Trophoblast cell (in vitro differentiated cells and primary cell): ENCODE measurements at regions not wholly inside any gene's neighbourhood (a gene's known extent, or its start where the extent isn't known, plus 50 kb on each side); places are given as distances from the start of the nearest gene placed in this dataset.

Experiments used
- DNase-seq, 2 donors: peaks; one replicate each; pipeline ENCODE4 v3.0.0-alpha.2; 2016
- H2AFZ ChIP-seq: 2 replicates; pipeline ENCODE4 v1.6.1; 2013; ENCODE audit warnings: low read length, moderate library complexity, mild to moderate bottlenecking; ENCODE audit not compliant: insufficient read depth, poor library complexity
- H2AK5ac ChIP-seq: 2 replicates; pipeline ENCODE4 v1.6.1; 2013; ENCODE audit warnings: mild to moderate bottlenecking, low read length
- H2BK120ac ChIP-seq: 2 replicates; pipeline ENCODE4 v1.6.1; 2013; ENCODE audit warnings: low read length, mild to moderate bottlenecking, moderate library complexity; ENCODE audit not compliant: insufficient read depth, poor library complexity
- H2BK12ac ChIP-seq: 2 replicates; pipeline ENCODE4 v1.6.1; 2013; ENCODE audit warnings: mild to moderate bottlenecking, low read length, moderate library complexity
- H2BK5ac ChIP-seq: 2 replicates; pipeline ENCODE4 v1.6.1; 2013; ENCODE audit warnings: low read length, low read depth, moderate library complexity, mild to moderate bottlenecking; ENCODE audit not compliant: poor library complexity
- H3K14ac ChIP-seq: 2 replicates; pipeline ENCODE4 v1.6.1; 2013; ENCODE audit warnings: mild to moderate bottlenecking, low read length
- H3K18ac ChIP-seq: 2 replicates; pipeline ENCODE4 v1.6.1; 2013; ENCODE audit warnings: mild to moderate bottlenecking, low read length
- H3K23ac ChIP-seq: 2 replicates; pipeline ENCODE4 v1.6.1; 2013; ENCODE audit warnings: low read length
- H3K27ac ChIP-seq: 2 replicates; pipeline ENCODE4 v1.5.1; 2013; ENCODE audit warnings: low read depth, mild to moderate bottlenecking, inconsistent platforms, low read length, moderate library complexity
- H3K27me3 ChIP-seq: 2 replicates; pipeline ENCODE4 v1.6.1; 2013; ENCODE audit warnings: inconsistent platforms, mild to moderate bottlenecking, low read length, moderate library complexity; ENCODE audit not compliant: insufficient read depth
- H3K36me3 ChIP-seq, 2 experiments: 1 replicate in 1 of 2; 2 replicates in 1 of 2; pipeline ENCODE4 v1.6.1; 2013; ENCODE audit warnings: low read length in 2 of 2, mild to moderate bottlenecking in 2 of 2, moderate library complexity in 1 of 2; ENCODE audit not compliant: insufficient read depth in 2 of 2, control insufficient read depth in 1 of 2
- H3K4ac ChIP-seq: 2 replicates; pipeline ENCODE4 v1.6.1; 2013; ENCODE audit warnings: low read depth, mild to moderate bottlenecking, low read length, moderate library complexity
- H3K4me1 ChIP-seq, 2 experiments: 1 replicate in 1 of 2; 2 replicates in 1 of 2; pipeline ENCODE4 v1.6.1; 2013; ENCODE audit warnings: low read length in 2 of 2, mild to moderate bottlenecking in 2 of 2, moderate library complexity in 1 of 2; ENCODE audit not compliant: insufficient read depth in 2 of 2, control insufficient read depth in 1 of 2
- H3K4me2 ChIP-seq: 2 replicates; pipeline ENCODE4 v1.6.1; 2013; ENCODE audit warnings: inconsistent platforms, mild to moderate bottlenecking, low read length, moderate library complexity
- H3K4me3 ChIP-seq: 2 replicates; pipeline ENCODE4 v1.5.1; 2013; ENCODE audit warnings: mild to moderate bottlenecking, low read depth, low read length, inconsistent platforms
- H3K79me1 ChIP-seq: one replicate; pipeline ENCODE4 v1.6.1; 2013; ENCODE audit warnings: low read length
- H3K79me2 ChIP-seq: 2 replicates; pipeline ENCODE4 v1.6.1; 2013; ENCODE audit warnings: low read length, mild to moderate bottlenecking; ENCODE audit not compliant: control insufficient read depth, insufficient read depth, poor library complexity
- H3K9ac ChIP-seq: 2 replicates; pipeline ENCODE4 v1.6.1; 2013; ENCODE audit warnings: mild to moderate bottlenecking, low read length
- H3K9me3 ChIP-seq: 2 replicates; pipeline ENCODE4 v1.6.1; 2013; ENCODE audit warnings: low read depth, mild to moderate bottlenecking, control low read depth, inconsistent platforms, low read length; ENCODE audit not compliant: insufficient read depth
- H4K12ac ChIP-seq: 2 replicates; pipeline ENCODE4 v1.6.1; 2013; ENCODE audit warnings: low read depth, mild to moderate bottlenecking, low read length, moderate library complexity
- H4K8ac ChIP-seq: 2 replicates; pipeline ENCODE4 v1.6.1; 2013; ENCODE audit warnings: low read depth, mild to moderate bottlenecking, low read length, moderate library complexity
- H4K91ac ChIP-seq: one replicate; pipeline ENCODE4 v1.6.1; 2013; ENCODE audit warnings: low read depth, mild to moderate bottlenecking, low read length, moderate library complexity
- WGBS: extraction: QIAGEN DNeasy Blood & Tissue Kit; methylation state at CpG from one replicate; pipeline ENCODE4 v1.1.7; 2013; ENCODE audit warnings: missing lambda C conversion rate; ENCODE audit not compliant: insufficient read length, insufficient coverage; ENCODE audit errors: extremely low coverage; 5-methylcytosine and 5-hydroxymethylcytosine counted together

DNA sequence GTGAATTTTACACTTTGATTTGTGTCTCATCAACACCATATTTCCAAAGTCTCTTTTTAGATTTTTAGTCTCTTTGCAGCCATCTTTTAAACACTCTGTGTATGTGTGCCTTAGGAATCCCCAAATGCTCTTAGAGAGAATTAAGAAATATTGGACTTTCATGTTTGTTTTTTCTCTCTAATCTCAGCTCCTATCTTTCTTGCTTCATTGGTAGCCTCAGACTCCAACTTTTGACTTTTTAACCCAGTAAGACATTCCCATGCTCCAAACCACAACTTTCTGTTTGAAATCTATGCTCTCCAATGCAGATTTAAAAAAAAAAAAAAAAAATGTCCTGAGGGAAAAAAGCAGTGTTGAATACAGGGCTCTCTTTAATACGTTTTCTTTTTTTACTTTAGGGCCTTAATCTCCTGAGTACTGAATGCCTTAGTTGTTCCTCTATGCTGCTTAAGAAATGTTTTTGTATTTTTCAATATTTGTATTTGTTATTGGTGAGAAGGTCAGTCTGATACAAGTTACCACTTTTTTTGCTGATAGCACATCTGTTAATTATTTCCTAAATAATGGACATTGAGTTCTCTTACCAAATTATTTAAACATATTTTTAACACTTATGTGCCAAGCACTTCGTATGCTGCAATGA, 489.9 kb downstream of the NXPH1 start:
- H3K4ac ChIP-seq = no peak overlapping the region
- H4K8ac ChIP-seq = no peak overlapping the region
- no peak overlapping the region for H2BK120ac ChIP-seq
- H3K23ac ChIP-seq = no peak overlapping the region
- no peak overlapping the region for H2BK5ac ChIP-seq
- H3K9ac ChIP-seq = no peak overlapping the region
- no peak overlapping the region for H3K27ac ChIP-seq
- H3K27me3 ChIP-seq = no peaks in the 10 kb centered on the region
- no peaks in the 10 kb centered on the region for H3K79me2 ChIP-seq
- no peak overlapping the region for H3K4me3 ChIP-seq
- H3K18ac ChIP-seq = no peak overlapping the region
- H3K9me3 ChIP-seq = no peaks in the 10 kb centered on the region
- H4K12ac ChIP-seq = no peak overlapping the region
- H2AK5ac ChIP-seq = no peak overlapping the region
- H3K4me2 ChIP-seq = no peak overlapping the region
- no CpG with 5 or more reads among the region's 2 CpGs for WGBS
- no peak overlapping the region for H2AFZ ChIP-seq
- no peak overlapping the region for H4K91ac ChIP-seq
- no peaks in the 10 kb centered on the region for H3K36me3 ChIP-seq
- H3K79me1 ChIP-seq = no peaks in the 10 kb centered on the region
- no peak overlapping the region for H2BK12ac ChIP-seq
- DNase-seq = no peak
- H3K14ac ChIP-seq = no peak overlapping the region
- H3K4me1 ChIP-seq = no peaks in the 10 kb centered on the region

DNA sequence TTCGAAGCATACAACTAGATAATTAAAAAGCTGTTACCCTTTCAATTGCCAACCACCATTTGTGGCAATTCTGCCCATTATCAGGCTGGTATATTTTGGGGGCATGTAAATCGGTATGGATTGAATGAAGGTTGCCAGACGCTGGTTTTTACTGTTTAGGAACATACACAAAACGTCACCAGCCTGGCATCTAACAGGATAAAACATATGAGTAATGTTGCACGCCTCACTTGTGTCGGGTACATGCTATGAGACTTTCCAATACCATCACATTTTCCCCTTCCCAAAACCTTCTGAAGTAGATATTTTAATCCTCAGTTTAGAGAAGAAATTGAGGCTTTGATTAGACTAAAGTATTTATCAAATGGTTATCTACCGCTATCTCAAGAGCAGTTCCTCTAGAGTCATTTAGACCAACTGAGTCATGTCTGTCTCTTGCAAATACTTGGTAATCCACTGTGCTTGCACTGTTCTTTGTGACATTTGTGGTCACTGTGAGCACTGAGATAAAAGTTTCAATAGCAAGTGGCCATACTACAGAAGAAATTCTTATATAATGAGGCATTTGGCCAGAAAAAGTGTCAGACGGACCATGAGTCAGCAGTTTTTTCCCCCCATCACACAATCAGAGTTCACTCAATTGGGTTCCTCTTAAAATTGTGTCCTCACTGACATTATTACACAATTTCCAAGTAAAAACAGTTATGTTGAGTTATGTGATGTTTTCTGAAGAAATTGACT, 498.7 kb downstream of the NXPH1 start:
- Histone ChIP-seq H3K79me2 (no peaks in the 10 kb centered on the region), H3K4me1 (no peaks in the 10 kb centered on the region), H2BK12ac (no peak overlapping the region), H3K4me3 (no peak overlapping the region), H3K27me3 (no peaks in the 10 kb centered on the region), H3K79me1 (no peaks in the 10 kb centered on the region), H2AK5ac (no peak overlapping the region), H4K12ac (no peak overlapping the region), H3K14ac (no peak overlapping the region), H4K91ac (no peak overlapping the region), H2BK5ac (no peak overlapping the region), H3K4me2 (no peak overlapping the region), H2BK120ac (no peak overlapping the region), H3K9me3 (no peaks in the 10 kb centered on the region), H3K27ac (no peak overlapping the region), H3K36me3 (no peaks in the 10 kb centered on the region), H3K18ac (no peak overlapping the region), H3K23ac (no peak overlapping the region), H2AFZ (no peak overlapping the region), H4K8ac (no peak overlapping the region), H3K9ac (no peak overlapping the region), H3K4ac (no peak overlapping the region)
- WGBS = no CpG with 5 or more reads among the region's 8 CpGs
- DNase-seq = no peak

DNA sequence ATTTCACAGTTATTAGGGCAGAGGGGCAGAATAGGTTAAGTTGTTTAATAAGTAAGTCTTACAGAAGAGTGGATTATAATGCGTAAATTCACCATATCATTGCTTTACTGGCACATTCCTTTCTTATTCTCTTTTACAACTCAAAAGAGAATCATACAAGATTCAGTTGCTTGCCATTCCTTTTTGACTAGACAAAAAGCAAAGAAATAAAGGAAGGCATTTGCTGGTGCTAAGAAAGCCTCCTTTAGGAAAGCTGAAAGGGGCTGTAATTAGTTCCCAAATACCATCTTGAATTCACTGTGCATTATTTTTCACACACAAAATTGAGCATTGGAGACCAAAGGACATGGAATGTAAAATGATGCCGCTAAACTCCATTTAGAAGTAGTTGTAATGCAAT, 499.3 kb downstream of the NXPH1 start:
- Histone ChIP-seq H3K9me3 (no peaks in the 10 kb centered on the region), H3K9ac (no peak overlapping the region), H3K23ac (no peak overlapping the region), H3K4me1 (no peaks in the 10 kb centered on the region), H3K18ac (no peak overlapping the region), H4K91ac (no peak overlapping the region), H3K79me1 (no peaks in the 10 kb centered on the region), H3K27ac (no peak overlapping the region), H4K8ac (no peak overlapping the region), H3K4me2 (no peak overlapping the region), H2BK12ac (no peak overlapping the region), H3K4me3 (no peak overlapping the region), H3K4ac (no peak overlapping the region), H2BK5ac (no peak overlapping the region), H3K36me3 (no peaks in the 10 kb centered on the region), H3K27me3 (no peaks in the 10 kb centered on the region), H4K12ac (no peak overlapping the region), H2BK120ac (no peak overlapping the region), H2AK5ac (no peak overlapping the region), H3K14ac (no peak overlapping the region), H3K79me2 (no peaks in the 10 kb centered on the region), H2AFZ (no peak overlapping the region)
- DNase-seq = no peak
- no CpG with 5 or more reads among the region's 2 CpGs for WGBS

DNA sequence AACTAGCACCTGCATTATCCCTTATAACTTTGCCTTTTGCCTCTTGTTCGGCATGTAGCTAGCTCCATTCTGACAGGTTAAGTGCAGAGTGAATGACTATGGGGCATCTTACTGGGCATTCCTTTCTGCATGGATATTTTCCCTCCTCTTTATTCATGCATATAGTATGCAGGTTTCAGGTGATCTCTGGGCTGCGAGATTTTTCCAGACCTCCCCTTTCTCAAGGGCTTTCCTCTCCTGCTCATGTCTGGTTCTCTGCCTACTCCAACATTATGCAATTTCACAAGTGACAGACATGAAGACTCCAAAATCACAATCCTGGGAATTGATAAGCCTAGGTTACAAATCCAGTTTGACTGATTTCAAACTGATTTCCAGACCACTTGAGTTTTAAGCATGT, 503.8 kb downstream of the NXPH1 start:
- H2BK120ac ChIP-seq = no peak overlapping the region
- no peak overlapping the region for H3K14ac ChIP-seq
- H3K79me2 ChIP-seq = no peaks in the 10 kb centered on the region
- WGBS = no CpG with 5 or more reads among the region's 2 CpGs
- H4K91ac ChIP-seq = no peak overlapping the region
- no peak for DNase-seq
- no peak overlapping the region for H3K4me2 ChIP-seq
- no peak overlapping the region for H3K4me3 ChIP-seq
- H2AK5ac ChIP-seq = no peak overlapping the region
- H3K4me1 ChIP-seq = no peaks in the 10 kb centered on the region
- no peak overlapping the region for H2AFZ ChIP-seq
- no peak overlapping the region for H2BK5ac ChIP-seq
- H3K23ac ChIP-seq = no peak overlapping the region
- H3K27ac ChIP-seq = no peak overlapping the region
- no peak overlapping the region for H4K8ac ChIP-seq
- H3K18ac ChIP-seq = no peak overlapping the region
- no peak overlapping the region for H3K9ac ChIP-seq
- H3K79me1 ChIP-seq = no peaks in the 10 kb centered on the region
- no peaks in the 10 kb centered on the region for H3K27me3 ChIP-seq
- no peak overlapping the region for H4K12ac ChIP-seq
- no peak overlapping the region for H2BK12ac ChIP-seq
- no peak overlapping the region for H3K4ac ChIP-seq
- no peaks in the 10 kb centered on the region for H3K9me3 ChIP-seq
- no peaks in the 10 kb centered on the region for H3K36me3 ChIP-seq
